GM13976 (cell line): ENCODE measurements at regions not wholly inside any gene's neighbourhood (a gene's known extent, or its start where the extent isn't known, plus 50 kb on each side); places are given as distances from the start of the nearest gene placed in this dataset.
A peak's percentile ranks its signal among the peaks of the same experiment; 100 is the strongest.

Experiments
- DNase-seq: peaks from one replicate; pipeline ENCODE4 v3.0.0; 2012; ENCODE audit warnings: low spot score
- in situ Hi-C: fragments of 300-500 bp; cut with MboI; formaldehyde crosslinking; loops from one replicate; pipeline ENCODE4 v1.12.0; 2022; ENCODE audit warnings: low sequenced_read_pairs, mixed read lengths, inconsistent platforms; ENCODE audit not compliant: unreplicated experiment
- TF ChIP-seq, protein P1 (sequence below): IDR thresholded peaks from 2 replicates; pipeline ENCODE4 v1.5.1; 2012; ENCODE audit warnings: borderline replicate concordance, mild to moderate bottlenecking; ENCODE audit not compliant: insufficient read depth; ENCODE audit errors: extremely low read depth, missing control alignments, control extremely low read depth

DNA sequence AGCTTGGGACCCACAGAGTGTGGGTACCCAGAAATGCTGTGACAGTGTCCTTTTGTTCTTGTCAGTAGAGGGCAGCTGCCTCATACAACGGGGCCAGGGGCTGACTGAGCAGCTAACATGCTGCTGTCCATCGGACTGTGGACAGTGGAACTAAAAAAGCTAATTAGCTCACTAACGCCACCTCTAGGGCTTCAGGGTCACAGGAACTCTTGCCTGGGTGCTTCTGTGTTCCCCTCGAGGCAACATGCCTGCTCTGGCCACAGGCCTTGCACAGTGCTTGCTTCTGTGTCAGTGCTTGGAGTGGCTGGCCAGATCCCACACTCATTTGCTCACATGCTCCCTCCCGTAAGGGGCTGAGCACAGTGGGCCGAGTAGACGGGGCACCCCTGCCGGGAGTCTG, 377.0 kb downstream of the OLFM4 start:
- no peak for DNase-seq
- in situ Hi-C loops: no loop called here
- TF ChIP-seq, protein P1, sequence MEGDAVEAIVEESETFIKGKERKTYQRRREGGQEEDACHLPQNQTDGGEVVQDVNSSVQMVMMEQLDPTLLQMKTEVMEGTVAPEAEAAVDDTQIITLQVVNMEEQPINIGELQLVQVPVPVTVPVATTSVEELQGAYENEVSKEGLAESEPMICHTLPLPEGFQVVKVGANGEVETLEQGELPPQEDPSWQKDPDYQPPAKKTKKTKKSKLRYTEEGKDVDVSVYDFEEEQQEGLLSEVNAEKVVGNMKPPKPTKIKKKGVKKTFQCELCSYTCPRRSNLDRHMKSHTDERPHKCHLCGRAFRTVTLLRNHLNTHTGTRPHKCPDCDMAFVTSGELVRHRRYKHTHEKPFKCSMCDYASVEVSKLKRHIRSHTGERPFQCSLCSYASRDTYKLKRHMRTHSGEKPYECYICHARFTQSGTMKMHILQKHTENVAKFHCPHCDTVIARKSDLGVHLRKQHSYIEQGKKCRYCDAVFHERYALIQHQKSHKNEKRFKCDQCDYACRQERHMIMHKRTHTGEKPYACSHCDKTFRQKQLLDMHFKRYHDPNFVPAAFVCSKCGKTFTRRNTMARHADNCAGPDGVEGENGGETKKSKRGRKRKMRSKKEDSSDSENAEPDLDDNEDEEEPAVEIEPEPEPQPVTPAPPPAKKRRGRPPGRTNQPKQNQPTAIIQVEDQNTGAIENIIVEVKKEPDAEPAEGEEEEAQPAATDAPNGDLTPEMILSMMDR: no peak

DNA sequence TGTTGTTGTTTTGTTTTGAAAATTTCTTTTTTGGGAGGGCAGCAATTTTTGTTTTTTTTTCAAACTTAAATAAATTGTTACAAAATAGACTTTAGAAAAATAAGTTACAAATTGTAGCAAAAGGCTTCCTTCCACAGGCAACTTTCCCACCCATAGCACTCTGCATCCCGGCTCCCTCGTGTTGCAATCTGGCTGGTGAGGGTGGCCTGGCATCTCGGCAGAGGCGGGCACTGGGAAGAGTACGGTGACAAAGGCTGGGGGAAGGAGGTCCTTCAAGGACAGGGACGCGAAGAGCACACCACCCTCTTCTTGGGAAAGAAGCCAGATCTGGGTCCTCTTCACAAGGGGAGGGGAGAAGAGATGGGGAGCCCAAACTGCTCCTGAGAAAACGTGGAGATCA, 379.7 kb downstream of the OLFM4 start:
- TF ChIP-seq, protein P1: no peak
- no peak for DNase-seq
- in situ Hi-C loops: no loop called here

DNA sequence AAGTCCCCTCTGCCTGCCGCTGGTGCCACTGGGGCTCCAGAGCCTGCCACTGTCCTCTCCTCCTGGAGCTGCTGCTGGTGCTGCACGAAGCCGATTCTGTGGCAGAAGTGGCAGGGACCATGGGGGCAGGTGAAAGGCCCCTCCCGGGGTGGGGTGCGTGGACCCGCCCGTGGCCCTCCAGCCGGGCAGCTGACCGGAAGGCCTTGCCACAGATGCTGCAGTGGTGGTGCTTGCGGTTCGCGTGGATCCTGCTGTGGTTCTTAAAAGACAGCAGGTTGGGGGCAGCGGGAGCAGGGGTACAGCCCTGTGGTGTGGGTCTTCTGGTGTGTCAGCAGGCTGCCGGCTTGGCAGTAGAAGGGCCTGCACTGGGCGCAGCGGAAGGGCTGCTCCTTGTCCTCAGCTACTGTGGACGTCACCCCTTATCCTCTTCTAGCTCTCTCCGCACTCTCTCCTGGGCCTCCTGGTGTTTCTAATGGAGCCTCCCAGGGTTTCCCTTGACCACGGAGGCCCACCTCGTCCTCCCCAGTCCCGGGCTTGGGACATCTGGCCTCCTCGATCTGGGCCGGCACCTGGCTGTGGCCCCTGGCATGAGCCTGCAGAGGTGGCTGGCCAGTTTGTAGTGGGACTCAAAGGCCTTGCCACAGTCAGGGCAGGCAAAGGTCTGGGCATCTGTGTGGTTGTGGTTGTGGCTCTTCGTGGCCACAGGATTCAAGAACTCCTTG, 380.4 kb downstream of the OLFM4 start:
- in situ Hi-C loops: no loop called here
- peak; percentile 5 for DNase-seq
- TF ChIP-seq, protein P1: no peak

DNA sequence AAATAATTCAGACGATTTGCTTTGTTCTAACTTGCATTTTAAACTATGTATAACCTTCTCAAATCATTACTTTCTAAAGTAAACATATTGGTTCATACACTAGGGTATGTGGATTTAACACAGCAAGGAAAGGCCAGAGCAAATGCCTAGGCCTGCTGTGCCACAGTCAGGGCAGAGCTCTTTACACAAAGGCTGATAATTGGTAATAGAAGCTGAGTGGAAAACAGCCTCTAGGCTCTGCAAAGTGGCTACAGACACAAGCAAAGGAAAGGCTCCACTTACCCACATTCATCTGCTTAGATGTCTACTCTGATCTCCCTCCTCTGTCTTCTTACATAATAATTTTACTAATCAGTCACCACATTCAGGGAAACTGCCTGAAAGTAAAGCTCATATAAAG, 382.9 kb downstream of the OLFM4 start:
- no peak for DNase-seq
- TF ChIP-seq, protein P1: no peak
- in situ Hi-C loops: no loop called here

DNA sequence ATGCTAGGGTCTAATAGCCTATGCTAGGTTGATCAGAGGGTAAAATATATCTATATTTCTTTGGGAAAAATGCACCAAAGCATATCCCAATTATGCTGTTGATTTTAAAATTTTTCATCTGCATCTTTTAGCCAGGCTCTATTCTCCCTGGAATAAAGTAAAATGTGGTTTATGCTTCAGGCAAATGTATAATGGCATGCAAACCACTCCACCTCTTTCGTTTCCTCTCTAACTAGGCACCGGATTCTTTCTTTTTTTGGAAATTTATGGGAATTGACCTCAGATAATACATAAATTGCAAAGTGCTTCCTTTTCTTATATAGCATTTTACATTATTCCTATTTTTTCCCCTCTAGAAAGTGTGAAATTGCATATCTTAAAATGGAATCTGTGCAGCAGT, 386.5 kb downstream of the OLFM4 start:
- in situ Hi-C loops: no loop called here
- TF ChIP-seq, protein P1: no peak
- DNase-seq: no peak

DNA sequence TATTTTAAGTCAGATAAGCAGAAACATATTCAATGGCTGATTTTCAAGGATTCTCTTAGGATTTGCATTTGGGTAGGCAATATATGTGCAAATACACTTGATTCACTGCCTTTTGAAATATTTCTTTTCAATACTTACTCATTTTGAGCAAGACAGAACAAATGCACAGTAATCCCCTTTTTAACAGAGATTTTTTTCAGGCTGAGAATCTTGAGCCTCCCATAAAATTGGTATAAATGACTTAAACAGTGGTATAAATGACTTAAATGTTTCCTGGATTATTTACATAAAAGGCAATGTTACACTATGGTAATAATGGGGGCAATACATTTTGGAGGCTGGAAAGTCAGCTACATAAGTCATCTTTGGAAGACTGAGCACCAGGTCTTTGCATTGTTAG, 389.0 kb downstream of the OLFM4 start:
- TF ChIP-seq, protein P1: no peak

DNA sequence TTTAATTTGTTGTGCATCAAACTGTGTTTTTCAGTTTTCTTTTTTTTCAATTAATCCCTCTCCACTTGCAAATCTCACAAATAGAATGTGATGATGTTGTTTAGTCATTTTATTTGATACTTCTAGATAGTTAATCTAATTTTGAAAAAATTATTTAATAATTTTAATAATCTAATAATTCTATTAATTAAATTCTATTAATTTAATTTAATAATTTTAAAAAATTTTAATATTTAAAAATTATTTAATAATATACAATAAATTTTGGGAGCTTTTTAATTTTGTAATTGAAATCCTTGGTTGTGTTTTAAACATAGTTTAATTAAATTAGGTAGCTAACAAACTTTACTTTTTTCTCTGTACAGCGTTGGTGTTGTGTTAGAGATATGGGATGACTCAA, 393.8 kb downstream of the OLFM4 start:
- in situ Hi-C loops: no loop called here
- TF ChIP-seq, protein P1: no peak
- no peak for DNase-seq

More for the DNA sequence above, 389.0 kb downstream of the OLFM4 start:
- DNase-seq: no peak
- in situ Hi-C loops: no loop called here
